ENCODE measurements at regions not wholly inside any gene's neighbourhood (a gene's known extent, or its start where the extent isn't known, plus 50 kb on each side); places are given as distances from the start of the nearest gene placed in this dataset.

DNA sequence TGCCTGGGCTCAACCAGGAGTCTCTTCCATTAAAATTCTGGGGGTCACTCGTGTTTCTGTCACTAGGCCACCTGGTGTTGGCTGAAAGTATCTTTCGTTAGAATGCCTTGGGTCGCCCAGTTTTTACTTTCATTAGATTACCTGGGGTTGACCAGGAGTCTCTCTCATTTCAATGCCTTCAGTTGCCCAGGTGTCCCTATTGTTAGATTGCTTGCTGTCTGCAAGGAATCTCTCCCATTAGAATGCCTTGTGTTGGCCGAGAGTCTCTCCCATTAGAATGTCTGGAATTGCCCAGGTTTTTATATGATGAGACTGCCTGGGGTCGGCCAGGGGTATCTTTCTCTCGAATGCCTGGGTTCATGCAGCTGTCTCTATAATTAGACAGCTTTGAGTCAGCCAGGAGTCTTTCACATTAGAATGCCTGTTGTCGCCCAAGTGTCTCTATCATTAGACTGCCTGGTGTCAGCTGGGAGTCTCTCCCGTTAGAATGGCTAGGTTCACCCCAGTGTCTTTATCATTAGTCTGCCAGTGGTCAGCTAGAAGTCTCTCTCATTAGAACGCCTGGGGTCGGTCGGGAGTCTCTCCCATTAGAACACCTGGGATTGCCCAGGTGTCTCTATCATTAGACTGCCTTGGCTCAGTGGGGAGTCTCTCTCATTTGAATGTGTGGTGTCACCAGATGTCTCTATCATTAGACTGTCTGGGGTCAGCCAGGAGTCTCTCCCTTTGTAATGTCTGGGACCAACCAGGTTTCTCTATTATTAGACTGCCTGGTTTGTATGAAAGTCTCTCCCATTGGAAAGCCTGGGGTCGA is 1446.8 kb downstream of the UQCRFS1 start:
- DNase-seq, result no peak

DNA sequence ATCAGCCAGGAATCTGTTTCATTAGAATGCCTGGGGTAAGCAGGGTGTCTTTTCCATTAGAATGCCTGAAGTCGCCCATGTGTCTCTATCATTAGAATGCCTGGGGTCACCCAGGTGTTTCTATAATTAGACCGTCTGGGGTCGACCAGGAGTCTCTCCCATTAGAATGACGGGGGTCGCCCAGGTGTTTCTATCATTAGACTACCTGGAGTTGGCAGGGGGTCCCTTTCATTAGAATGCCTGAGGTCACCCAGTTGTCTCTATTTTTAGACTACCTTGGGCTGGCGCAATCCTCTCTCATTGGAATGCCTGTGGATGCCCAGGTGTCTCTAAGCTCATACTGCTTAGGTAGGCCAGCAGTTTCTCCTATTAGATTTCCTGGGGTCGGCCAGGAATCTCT is 1447.6 kb downstream of the UQCRFS1 start:
- DNase-seq, result no peak

DNA sequence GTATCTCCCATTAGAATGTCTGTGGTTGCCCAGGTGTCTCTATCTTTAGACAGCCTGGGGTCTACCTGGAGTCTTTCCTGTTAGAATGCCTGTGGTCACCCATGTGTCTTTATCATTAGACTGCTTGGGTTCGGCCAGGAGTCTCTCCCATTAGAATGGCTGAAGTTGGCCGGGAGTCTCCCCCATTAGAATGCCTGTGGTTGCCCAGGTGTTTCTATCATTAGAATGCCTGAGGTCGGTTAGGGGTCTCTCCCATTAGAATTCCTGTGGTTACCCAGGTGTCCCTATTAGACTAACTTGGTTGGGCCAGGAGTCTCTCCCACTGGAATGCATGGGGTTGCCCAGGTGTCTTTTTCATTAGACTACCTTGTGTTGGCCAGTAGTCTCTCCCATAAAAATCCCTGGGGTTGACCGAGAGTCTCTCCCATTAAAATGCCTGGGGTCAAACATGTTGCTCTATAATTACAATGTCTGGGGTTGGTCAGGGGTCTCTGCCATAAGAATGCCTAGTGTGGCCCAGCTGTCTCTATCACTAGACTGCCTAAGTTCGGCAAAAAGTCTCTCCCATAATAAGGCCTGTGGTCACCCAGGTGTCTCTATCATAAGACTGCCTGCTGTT is 1448.7 kb downstream of the UQCRFS1 start:
- no peak for DNase-seq

DNA sequence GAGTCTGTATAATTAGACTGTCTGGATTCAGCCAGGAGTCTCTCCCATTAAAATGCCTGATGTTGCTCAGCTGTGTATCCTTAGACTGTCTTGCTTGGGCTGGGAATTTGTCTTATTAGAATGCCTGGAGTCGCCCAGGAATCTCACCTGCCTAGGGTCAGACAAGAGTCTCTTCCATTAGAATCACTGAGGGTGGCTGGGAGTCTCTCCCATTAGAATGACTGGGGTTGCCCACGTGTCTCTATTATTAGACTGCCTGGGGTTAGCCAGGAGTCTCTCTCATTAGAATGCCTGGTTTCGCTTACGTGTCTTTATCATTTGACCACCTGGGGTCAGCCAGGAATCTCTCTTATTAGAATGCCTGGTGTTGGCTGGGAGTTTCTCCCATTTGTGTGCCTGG is 1450.0 kb downstream of the UQCRFS1 start:
- no peak for DNase-seq

DNA sequence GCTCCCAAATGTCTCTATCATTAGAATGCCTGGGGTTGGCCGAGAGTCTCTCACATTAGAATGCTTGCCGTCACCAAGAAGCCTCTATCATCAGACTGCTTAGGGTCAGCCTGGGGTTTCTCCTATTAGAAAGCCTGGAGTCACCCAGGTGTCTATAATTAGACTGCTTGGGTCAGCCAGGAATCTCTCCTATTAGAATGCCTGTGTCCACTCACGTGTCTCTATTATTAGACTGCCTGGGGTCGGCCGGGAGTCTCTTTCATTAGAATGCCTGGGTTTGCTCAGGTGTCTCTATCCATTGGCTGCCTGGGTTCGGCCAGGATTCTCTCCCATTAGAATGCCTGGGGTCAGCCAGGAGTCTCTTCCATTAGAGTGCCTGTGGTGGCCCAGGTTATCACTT is 1453.1 kb downstream of the UQCRFS1 start:
- DNase-seq, result no peak

DNA sequence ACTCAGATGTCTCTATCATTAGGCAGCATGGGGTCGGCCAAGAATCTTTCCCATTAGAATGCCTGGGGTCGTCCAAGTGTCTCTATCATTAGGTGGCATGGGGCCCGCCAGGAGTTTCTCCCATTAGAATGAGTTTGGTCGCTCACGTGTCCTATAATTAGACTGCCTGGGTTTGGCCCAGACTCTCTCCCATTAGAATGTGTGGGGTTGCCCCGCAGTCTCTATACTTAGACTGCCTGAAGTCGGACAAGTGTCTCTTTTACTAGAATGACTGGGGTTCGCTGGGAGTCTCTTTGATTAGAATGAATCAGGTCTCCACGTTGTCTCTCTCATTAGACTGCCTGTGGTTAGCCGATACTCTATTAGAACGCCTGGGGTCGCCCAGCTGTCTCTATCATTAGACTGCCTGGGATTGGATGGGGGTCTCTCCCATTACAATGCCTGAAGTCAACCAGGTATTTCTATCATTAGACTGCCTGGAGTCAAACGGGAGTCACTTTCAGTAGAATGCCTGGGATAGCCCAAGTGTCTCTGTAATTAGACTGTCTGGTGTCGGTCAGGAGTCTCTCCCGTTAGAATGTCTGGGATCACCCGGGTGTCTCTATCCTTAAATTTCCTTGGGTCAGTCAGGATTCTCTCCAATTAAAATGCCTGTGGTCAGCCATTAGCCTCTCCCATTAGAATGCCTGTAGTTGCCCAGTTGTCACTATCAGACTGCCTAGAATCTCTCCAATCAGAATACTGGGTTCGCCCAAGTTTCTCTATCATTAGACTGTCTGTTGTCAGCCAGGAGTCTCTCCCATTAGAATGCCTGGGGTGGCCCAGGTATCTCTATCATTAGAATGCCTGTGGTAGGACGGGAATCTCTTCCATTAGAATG is 1454.1 kb downstream of the UQCRFS1 start:
- DNase-seq, result no peak

DNA sequence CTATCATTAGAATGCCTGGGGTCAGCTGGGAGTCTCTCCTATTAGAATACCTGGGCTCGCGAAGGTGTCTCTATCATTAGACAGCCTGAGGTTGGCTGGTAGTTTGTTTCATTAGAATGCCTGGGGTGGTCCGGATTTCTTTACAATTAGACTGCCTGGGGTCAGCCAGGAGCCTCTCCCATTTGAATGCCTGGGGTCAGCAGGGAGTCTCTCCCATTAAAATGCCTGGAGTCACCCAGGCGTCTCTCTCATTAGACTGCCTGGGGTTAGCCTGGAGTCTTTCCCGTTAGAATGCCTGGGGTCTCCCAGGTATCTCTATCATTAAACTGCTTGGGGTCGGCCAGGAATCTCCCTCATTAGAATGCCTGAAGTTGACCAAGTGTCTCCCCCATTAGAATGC is 1458.3 kb downstream of the UQCRFS1 start:
- DNase-seq, result no peak

DNA sequence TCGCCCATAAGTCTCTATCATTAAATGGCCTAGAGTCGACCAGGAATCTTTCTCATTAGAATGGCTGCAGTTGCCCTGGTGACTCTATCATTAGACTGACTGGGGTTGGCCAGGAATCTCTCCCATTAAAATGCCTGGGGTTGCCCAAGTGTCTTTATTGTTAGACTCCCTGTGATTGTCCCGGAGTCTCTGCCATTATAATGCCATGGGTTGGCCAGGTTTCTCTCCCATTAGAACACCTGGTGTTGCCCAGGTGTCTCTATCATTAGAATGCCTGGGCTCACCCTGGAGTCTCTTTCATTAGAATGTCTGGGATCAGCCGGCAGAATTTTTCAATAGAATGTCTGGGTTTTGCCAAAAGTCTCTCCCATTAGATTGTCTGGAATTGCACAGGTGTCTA is 1459.3 kb downstream of the UQCRFS1 start:
- no peak for DNase-seq

DNA sequence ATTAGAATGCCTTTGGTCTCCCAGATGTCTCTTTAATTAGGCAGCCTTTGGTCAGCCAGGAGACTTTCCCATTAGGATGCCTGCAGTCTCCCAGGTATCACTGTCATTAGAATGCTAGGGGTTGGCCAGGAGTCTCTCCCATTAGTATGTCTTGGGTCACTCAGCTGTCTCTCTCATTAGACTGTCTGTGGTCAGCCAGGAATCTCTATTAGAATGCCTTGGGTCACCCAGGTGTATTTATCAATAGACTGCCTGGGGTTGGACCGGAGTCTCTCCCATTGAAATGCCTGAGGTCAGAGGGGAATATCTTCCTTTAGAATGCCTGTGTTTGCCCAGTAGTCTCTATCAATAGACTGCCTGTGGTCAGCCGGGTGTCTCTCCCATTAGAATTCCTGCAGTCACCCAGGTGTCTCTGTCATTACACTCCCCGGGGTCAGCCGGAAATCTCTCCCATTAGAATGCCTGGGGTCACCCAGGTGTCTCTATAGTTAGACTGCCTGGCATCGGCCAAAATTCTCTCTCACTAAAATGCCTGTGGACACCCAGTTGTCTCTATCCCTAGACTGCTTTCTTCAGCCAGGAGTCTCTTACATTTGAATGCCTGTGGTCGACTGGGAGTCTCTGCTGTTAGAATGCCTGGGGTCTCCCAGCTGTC is 1460.3 kb downstream of the UQCRFS1 start:
- no peak for DNase-seq

DNA sequence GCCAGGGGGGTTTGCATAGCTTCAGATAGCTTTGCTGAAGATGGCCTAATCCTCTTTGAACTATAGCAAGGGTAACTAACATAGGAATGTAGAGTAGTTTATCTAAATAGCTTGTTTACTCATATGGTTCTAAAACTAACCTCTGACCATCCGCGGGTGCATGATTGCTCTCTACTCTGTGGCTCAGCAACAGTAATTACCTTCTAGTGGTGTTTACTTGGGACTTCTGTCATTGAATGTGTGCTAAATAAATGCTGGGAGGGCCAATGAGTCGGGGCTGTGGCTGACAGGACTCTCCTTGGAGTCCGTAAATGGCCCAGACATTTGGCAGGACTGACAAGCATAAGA is 1461.9 kb downstream of the UQCRFS1 start:
- DNase-seq, result no peak

DNA sequence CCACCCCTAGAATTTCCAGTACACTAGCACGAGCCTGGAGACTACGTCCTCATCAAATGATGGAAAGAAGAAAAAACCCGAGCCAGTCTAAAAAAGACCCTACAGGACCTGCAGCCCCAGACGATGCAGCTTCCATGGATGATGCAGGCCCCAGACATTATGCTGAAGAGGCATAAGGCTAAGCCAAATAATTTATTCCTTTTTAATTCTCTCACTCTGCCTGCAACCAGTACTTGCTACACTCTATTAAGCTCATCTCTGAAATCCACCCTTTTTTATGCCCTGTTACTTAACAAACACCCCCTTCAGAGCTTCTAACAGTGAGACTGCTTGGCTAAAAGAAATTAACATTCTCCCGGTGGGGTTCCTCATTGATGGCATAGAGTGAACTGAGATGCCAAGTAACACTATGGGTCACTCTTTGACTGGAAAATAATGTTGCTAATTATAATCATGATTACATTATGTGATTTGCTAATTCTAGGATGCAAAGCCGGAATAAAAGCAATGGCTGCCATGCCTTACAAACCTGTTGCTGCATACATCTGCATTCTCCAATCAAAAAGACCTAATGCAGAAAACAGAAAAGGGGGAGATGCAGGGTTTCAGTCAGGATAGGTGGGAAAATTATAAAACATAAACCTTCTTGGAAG is 1462.4 kb downstream of the UQCRFS1 start:
- no peak for DNase-seq

DNA sequence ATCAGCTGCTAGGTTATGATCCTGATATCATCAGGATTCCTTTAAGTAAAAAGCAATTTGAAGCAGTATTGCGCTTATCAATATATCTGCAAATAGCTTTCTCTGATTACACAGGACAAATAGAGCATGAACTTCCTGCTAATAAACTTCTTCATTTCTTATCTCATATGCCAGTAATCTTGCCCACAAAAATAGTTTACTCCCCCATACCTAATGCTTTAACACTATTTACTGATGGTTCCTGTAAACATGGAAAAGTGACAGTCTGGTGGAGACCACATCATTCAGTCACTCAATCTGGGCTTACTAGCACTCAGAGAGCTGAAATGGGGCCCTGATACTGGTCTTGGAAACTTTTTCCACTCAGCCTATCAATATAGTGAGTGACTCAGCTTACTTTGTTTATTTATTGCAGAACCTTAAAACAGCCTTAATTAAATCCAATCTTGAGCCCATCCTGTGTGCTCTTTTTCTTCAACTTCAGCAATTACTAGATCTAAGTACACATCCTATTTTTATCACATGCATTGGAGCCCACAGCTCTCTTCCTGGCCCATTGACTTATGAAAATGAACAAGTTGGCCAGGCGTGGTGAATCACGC is 1464.3 kb downstream of the UQCRFS1 start:
- no peak for DNase-seq

DNA sequence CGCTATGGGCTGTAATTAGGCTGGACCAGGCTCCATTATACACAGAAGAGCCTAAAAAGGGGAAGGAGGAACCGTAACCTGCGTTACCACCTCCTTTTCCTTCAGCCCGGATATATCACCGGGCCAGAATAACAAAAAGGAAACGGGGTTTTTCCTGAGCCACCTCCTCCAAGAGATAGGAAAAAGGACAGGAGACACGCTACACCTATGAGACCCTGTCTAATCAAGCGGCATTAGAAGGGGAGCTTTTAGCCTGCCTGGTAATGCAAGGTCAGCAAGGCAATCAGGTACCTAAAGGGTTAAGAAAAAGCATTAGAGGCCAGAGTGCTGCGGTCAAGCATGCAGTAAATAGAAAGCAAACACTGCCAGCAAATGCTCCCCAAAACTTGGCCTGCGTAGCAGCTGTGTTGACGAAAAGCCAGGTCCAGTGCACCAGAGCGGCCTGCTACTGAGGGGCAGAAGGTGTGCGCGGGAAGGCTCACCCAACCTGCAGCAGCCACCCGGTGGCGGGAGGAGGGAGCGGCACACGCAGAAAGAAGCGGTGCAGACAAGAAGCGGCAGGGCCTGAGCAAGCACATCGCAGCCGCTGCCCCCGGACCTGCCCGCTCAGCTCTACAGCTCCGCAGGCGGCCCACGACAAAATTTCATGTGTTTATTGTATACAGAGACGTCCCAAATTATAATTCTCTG is 1466.1 kb downstream of the UQCRFS1 start:
- DNase-seq, result peak in 16 of 58 donors; percentile 2 to 34 (median 7)

DNA sequence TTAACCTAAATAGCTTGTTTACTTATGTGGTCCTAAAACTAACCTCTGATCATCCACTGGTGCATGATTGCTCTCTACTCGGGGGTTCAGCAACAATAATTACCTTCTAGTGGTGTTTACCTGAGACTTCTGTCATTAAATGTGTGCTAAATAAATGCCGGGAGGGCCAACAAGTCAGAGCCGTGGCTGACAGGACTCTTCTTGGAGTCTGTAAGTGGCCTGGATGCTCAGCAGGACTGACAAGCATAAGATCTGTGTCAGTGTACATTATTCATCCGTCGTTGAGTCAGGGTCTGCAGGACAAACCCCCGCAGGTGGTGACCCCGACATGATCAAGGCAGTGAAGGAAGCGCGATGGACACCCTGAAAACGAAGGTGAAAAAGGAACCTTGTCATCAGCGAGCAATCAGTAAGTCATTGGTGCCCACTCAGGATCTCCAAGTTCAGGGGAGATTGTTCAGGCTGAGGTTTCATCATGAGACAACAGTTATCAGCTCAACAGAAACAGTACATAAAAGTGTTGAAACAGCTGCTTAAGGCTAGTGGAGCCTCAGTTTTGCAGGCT is 1466.9 kb downstream of the UQCRFS1 start:
- DNase-seq, result no peak

DNA sequence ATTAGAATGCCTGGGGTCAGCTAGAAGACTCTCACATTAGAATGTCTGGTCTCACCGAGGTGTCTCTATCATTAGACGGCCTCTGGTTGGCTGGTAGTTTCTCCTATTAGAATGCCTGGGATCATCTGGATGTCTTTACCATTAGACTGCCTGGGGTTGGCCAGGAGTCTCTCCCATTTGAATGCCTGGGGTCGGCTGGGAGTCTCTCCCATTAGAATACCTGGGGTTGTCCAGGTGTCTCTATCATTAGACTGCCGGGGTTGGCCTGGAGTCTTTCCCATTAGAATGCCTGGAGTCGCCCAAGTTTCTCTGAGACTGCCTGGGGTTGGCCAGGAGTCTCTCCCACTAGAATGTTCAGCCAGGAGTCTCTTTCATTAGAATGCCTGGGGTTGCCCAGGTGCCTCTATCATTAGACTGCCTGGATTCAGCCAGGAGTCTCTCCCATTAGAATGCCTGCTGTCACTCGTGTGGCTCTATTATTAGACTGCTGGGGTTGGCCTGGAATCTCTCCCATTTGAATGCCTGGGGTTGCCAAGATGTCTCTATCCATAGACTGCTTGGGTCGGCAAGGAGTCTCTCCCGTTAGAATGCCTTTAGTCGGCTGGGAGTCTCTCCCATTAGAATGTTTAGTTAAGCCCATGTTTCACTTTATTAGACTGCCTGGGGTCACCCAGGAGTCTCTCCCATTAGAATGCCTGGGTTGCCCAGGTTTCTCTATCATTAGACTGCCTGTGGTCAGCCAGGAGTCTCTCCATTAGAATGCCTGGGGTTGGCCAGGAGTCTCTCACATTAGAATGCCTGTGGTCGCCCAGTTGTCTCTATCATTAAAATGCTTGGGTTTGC is 1467.8 kb downstream of the UQCRFS1 start:
- DNase-seq, result peak in 7 of 58 donors; percentile 2 to 67 (median 10)

DNA sequence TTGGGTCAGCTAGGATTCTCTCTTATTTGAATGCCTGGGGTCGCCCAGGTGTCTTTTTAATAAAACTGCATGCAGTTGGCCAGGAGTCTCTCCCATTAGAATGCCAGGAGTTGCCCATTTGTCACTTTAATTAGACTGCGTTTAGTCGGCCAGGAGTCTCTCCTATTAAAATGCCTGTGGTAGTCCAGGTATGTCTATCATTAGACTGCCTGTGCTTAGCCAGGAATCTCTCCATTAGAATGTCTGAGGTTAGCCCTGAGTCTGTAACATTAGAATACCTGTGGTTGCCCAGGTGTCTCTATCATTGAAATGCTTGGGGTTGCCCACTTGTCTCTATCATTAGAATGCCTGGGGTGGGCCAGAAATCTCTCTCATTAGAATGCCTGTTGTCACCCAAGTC is 1470.9 kb downstream of the UQCRFS1 start:
- DNase-seq, result no peak

DNA sequence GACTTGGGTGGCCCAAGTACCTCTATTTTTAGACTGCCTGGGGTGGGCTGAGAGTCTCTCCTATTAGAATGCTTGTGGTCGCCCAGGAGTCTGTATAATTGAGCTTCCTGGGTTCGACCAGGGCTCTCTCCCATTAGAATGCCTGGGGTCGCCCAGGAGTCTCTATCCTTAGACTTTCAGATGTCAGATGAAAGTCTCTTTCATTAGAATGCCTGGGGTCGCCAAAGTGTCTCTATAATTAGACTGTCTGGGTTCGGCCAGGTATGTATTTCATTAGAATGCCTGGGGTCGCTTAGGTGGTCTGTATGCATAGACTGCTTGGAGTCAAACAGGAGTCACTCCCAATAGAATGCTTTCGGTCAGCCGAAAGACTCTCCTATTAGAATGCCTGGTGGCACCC is 1471.7 kb downstream of the UQCRFS1 start:
- no peak for DNase-seq

DNA sequence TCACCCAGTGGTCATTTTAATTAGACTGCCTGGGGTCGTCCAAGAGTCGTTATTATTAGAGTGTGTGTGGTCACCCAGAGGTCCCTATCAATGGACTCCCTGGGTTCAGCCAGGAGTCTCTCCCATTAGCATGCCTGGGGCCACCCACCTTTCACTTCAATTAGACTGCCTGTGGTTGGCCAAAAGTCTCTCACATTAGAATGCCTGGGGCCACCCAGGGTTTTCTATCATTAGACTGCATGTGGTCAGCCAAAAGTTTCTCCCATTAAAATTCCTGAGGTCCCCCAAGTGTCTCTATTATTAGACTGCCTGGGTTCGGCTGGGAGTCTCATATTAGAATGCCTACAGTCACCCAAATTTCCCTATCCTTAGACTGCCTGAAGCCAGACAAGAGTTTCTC is 1472.6 kb downstream of the UQCRFS1 start:
- DNase-seq, result no peak

Data from anterior cingulate cortex (tissue), 58 donors.